ENCODE measurements at regions not wholly inside any gene's neighbourhood (a gene's known extent, or its start where the extent isn't known, plus 50 kb on each side); places are given as distances from the start of the nearest gene placed in this dataset.

- no peak for TF ChIP-seq EZH2phosphoT487 (conservative IDR thresholded peaks at IDR 0.05; ENCODE audit: low read length)
- Histone ChIP-seq H3K4me3 (ENCODE audit: insufficient read depth, low read length, poor library complexity, severe bottlenecking) (no peak overlapping the region), H2AFZ (ENCODE audit: low read depth, low read length, severe bottlenecking) (no peak overlapping the region), H3K36me3 (ENCODE audit: low read length) (no peaks in the 10 kb centered on the region), H3F3A (ENCODE audit: insufficient read depth) (0 out of 2 replicates have a peak, but pooled peaks cover 5% of the 10 kb centered on the region), H3K4me2 (ENCODE audit: low read depth, low read length, poor library complexity, severe bottlenecking) (no peak overlapping the region), H3K27me3 (ENCODE audit: low read length) (no peaks in the 10 kb centered on the region), H3K9me2 (replicated peaks; ENCODE audit: insufficient read depth, low read length) (no peaks in the 10 kb centered on the region), H3K9ac (ENCODE audit: low read length) (no peak overlapping the region), H3K9me3 (ENCODE audit: insufficient read depth, low read length) (no peaks in the 10 kb centered on the region), H4K20me1 (ENCODE audit: low read depth, low read length) (no peaks in the 10 kb centered on the region), H3K27ac (ENCODE audit: low read depth, low read length) (no peak overlapping the region), H3K79me2 (ENCODE audit: insufficient read depth, low read length) (no peaks in the 10 kb centered on the region)
Measured at GRCh38 chrX:40164751-40165150, 67.0 kb upstream of the BCOR start.

- no peak overlapping the region for H3K4me2 ChIP-seq (ENCODE audit: low read depth, low read length, poor library complexity, severe bottlenecking)
- TF ChIP-seq EZH2phosphoT487 (conservative IDR thresholded peaks at IDR 0.05; ENCODE audit: low read length) (no peak), CTCF (IDR thresholded peaks at IDR 0.05; ENCODE audit: insufficient read depth, low read length, poor library complexity, severe bottlenecking) (no peak)
- H4K20me1 ChIP-seq (ENCODE audit: low read depth, low read length): no peaks in the 10 kb centered on the region
- H2AFZ ChIP-seq (ENCODE audit: low read depth, low read length, severe bottlenecking): no peak overlapping the region
- no peaks in the 10 kb centered on the region for H3K79me2 ChIP-seq (ENCODE audit: insufficient read depth, low read length)
- H3K9me2 ChIP-seq (replicated peaks; ENCODE audit: insufficient read depth, low read length): no peaks in the 10 kb centered on the region
- H3K9ac ChIP-seq (ENCODE audit: low read length): no peak overlapping the region
- H3K27ac ChIP-seq (ENCODE audit: low read depth, low read length): no peak overlapping the region
- no peaks in the 10 kb centered on the region for H3K27me3 ChIP-seq (ENCODE audit: low read length)
- no peaks in the 10 kb centered on the region for H3K36me3 ChIP-seq (ENCODE audit: low read length)
- no peaks in the 10 kb centered on the region for H3F3A ChIP-seq (ENCODE audit: insufficient read depth)
- no peaks in the 10 kb centered on the region for H3K9me3 ChIP-seq (ENCODE audit: insufficient read depth, low read length)
- H3K4me3 ChIP-seq (ENCODE audit: insufficient read depth, low read length, poor library complexity, severe bottlenecking): no peak overlapping the region
Measured at GRCh38 chrX:40158036-40158706, 60.4 kb upstream of the BCOR start.

- no peak overlapping the region for H3K4me3 ChIP-seq (ENCODE audit: insufficient read depth, low read length, poor library complexity, severe bottlenecking)
- no peaks in the 10 kb centered on the region for H3K36me3 ChIP-seq (ENCODE audit: low read length)
- H3K27me3 ChIP-seq (ENCODE audit: low read length): no peaks in the 10 kb centered on the region
- H3K4me2 ChIP-seq (ENCODE audit: low read depth, low read length, poor library complexity, severe bottlenecking): no peak overlapping the region
- no peaks in the 10 kb centered on the region for H3K9me2 ChIP-seq (replicated peaks; ENCODE audit: insufficient read depth, low read length)
- no peak overlapping the region for H3K9ac ChIP-seq (ENCODE audit: low read length)
- no peaks in the 10 kb centered on the region for H4K20me1 ChIP-seq (ENCODE audit: low read depth, low read length)
- no peak overlapping the region for H3K27ac ChIP-seq (ENCODE audit: low read depth, low read length)
- H3K9me3 ChIP-seq (ENCODE audit: insufficient read depth, low read length): no peaks in the 10 kb centered on the region
- H3F3A ChIP-seq (ENCODE audit: insufficient read depth): no peaks in the 10 kb centered on the region
- H2AFZ ChIP-seq (ENCODE audit: low read depth, low read length, severe bottlenecking): no peak overlapping the region
- no peak for TF ChIP-seq CTCF (IDR thresholded peaks at IDR 0.05; ENCODE audit: insufficient read depth, low read length, poor library complexity, severe bottlenecking)
- TF ChIP-seq EZH2phosphoT487 (conservative IDR thresholded peaks at IDR 0.05; ENCODE audit: low read length): no peak
- H3K79me2 ChIP-seq (ENCODE audit: insufficient read depth, low read length): no peaks in the 10 kb centered on the region
Measured at GRCh38 chrX:40157228-40158035, 59.7 kb upstream of the BCOR start.

Data from SU-DHL-6 (cell line).